Liver (tissue), 7 donors: ENCODE measurements at regions not wholly inside any gene's neighbourhood (a gene's known extent, or its start where the extent isn't known, plus 50 kb on each side); places are given as distances from the start of the nearest gene placed in this dataset.

ENCODE experiments used
- DNase-seq: peaks from one replicate; pipeline ENCODE4 v3.0.0-alpha.2; 2017; ENCODE audit warnings: low spot score
- H3K27ac ChIP-seq, 2 donors: one replicate each; pipeline ENCODE4 v1.7.0; 2013; ENCODE audit warnings: inconsistent platforms in 2 of 2, low read length in 2 of 2, control low read depth in 1 of 2, low read depth in 1 of 2, mild to moderate bottlenecking in 1 of 2
- H3K27me3 ChIP-seq, 4 donors: one replicate each; pipeline versions ENCODE4 v1.6.1 to v1.7.0; 2013; ENCODE audit warnings: low read length in 3 of 4, inconsistent platforms in 1 of 4, mild to moderate bottlenecking in 1 of 4, moderate library complexity in 1 of 4; ENCODE audit not compliant: control insufficient read depth in 4 of 4, insufficient read depth in 4 of 4
- H3K36me3 ChIP-seq, 4 donors: one replicate each; pipeline versions ENCODE4 v1.6.1 to v1.7.0; 2013; ENCODE audit warnings: low read length in 3 of 4, mild to moderate bottlenecking in 3 of 4, low read depth in 1 of 4, moderate library complexity in 1 of 4; ENCODE audit not compliant: control insufficient read depth in 4 of 4, insufficient read depth in 3 of 4
- H3K4me1 ChIP-seq, 4 donors: one replicate each; pipeline versions ENCODE4 v1.6.1 to v1.7.0; 2013; ENCODE audit warnings: low read length in 3 of 4, mild to moderate bottlenecking in 3 of 4, moderate library complexity in 1 of 4; ENCODE audit not compliant: control insufficient read depth in 4 of 4, insufficient read depth in 4 of 4
- H3K4me3 ChIP-seq, 3 donors: one replicate each; pipeline versions ENCODE4 v1.6.1 to v1.7.0; 2013; ENCODE audit warnings: low read length in 3 of 3, control low read depth in 1 of 3, low read depth in 1 of 3, mild to moderate bottlenecking in 1 of 3
- H3K9ac ChIP-seq, 2 donors: one replicate each; pipeline ENCODE4 v1.7.0; 2013; ENCODE audit warnings: low read length in 2 of 2, mild to moderate bottlenecking in 2 of 2, moderate library complexity in 2 of 2, control low read depth in 1 of 2, low read depth in 1 of 2
- H3K9me3 ChIP-seq, 4 donors: one replicate each; pipeline versions ENCODE4 v1.6.1 to v1.7.0; 2013; ENCODE audit warnings: low read length in 3 of 4; ENCODE audit not compliant: control insufficient read depth in 4 of 4
- EGR1 ChIP-seq, 2 donors: IDR thresholded peaks; 2 replicates each; pipeline ENCODE4 v1.6.1; 2016 to 2018; ENCODE audit warnings: antibody characterized with exemption in 2 of 2, low read depth in 2 of 2
- FOXA1 ChIP-seq: IDR thresholded peaks from 2 replicates; pipeline ENCODE4 v1.6.1; 2016; ENCODE audit warnings: antibody characterized with exemption
- FOXA2 ChIP-seq: IDR thresholded peaks from 2 replicates; pipeline ENCODE4 v1.6.1; 2016; ENCODE audit warnings: antibody characterized with exemption
- GABPA ChIP-seq, 2 donors: IDR thresholded peaks in 1 of 2; conservative IDR thresholded peaks in 1 of 2; 2 replicates each; pipeline ENCODE4 v1.6.1; 2016; ENCODE audit warnings: antibody characterized with exemption in 2 of 2, mild to moderate bottlenecking in 1 of 2, moderate library complexity in 1 of 2
- HNF4A ChIP-seq, 2 donors: conservative IDR thresholded peaks; 2 replicates each; pipeline ENCODE4 v1.6.1; 2016; ENCODE audit warnings: antibody characterized with exemption in 2 of 2, mild to moderate bottlenecking in 2 of 2
- HNF4G ChIP-seq: IDR thresholded peaks from 2 replicates; pipeline ENCODE4 v1.6.1; 2016; ENCODE audit warnings: antibody characterized with exemption
- JUND ChIP-seq, 2 donors: IDR thresholded peaks; 2 replicates each; pipeline ENCODE4 v1.6.1; 2016; ENCODE audit warnings: antibody characterized with exemption in 2 of 2
- MAX ChIP-seq: IDR thresholded peaks from 2 replicates; pipeline ENCODE4 v1.6.1; 2016; ENCODE audit warnings: antibody characterized with exemption
- NR2F2 ChIP-seq: IDR thresholded peaks from 2 replicates; pipeline ENCODE4 v1.6.1; 2016; ENCODE audit warnings: antibody characterized with exemption
- RAD21 ChIP-seq, 2 donors: IDR thresholded peaks; 2 replicates each; pipeline ENCODE4 v1.6.1; 2016; ENCODE audit warnings: antibody characterized with exemption in 2 of 2, mild to moderate bottlenecking in 2 of 2
- RXRA ChIP-seq, 2 donors: IDR thresholded peaks; 2 replicates each; pipeline ENCODE4 v1.6.1; 2017 to 2018; ENCODE audit warnings: antibody characterized with exemption in 2 of 2, mild to moderate bottlenecking in 1 of 2
- SP1 ChIP-seq: IDR thresholded peaks from 2 replicates; pipeline ENCODE4 v1.6.1; 2018; ENCODE audit warnings: antibody characterized with exemption, mild to moderate bottlenecking
- YY1 ChIP-seq: IDR thresholded peaks from 2 replicates; pipeline ENCODE4 v1.6.1; 2016; ENCODE audit warnings: antibody characterized with exemption, mild to moderate bottlenecking
- WGBS: extraction: QIAGEN DNeasy Blood & Tissue Kit; methylation state at CpG from one replicate; pipeline ENCODE4 v1.1.7; 2013; 5-methylcytosine and 5-hydroxymethylcytosine counted together
- TF ChIP-seq, protein P1 (sequence below): IDR thresholded peaks from 2 replicates; pipeline ENCODE4 v1.6.1; 2016; ENCODE audit warnings: antibody characterized with exemption
- TF ChIP-seq, protein P2 (sequence below): IDR thresholded peaks from 2 replicates; pipeline ENCODE4 v1.6.1; 2016; ENCODE audit warnings: antibody characterized with exemption, mild to moderate bottlenecking
- donor health status: healthy.
- donor health status: healthy.
- donor health status: healthy.
- donor health status: healthy.

- TF ChIP-seq SP1 (no peak), YY1 (no peak), RAD21 (IDR thresholded peaks at IDR 0.05) (no peak), FOXA2 (no peak), RXRA (IDR thresholded peaks at IDR 0.05) (no peak), EGR1 (IDR thresholded peaks at IDR 0.05; ENCODE audit: low read depth in 2 of 2) (no peak), JUND (IDR thresholded peaks at IDR 0.05) (no peak), HNF4A (conservative IDR thresholded peaks at IDR 0.05) (no peak), MAX (no peak)
Measured at GRCh38 chr13:84959818-84960217, 839.4 kb downstream of the SLITRK6 start (continued).

DNA sequence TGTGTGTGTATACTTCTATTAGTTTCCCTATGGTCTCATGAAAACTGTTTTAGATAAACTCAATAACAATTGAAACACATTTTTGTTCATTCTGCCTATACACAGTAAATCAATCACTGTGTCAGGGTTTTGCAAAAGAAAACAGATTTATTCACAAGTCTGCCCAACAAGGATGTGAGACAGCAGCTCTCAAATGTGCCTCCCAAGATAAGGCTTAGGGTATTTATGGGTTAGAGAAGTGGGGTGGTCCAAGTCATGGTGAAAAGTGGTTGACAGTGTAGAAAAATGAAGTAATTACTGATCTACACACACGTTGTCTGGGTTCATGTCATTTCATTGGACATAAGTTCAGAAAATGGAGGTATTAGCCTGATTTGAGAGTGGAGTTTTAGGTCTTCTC lies 844.6 kb downstream of the SLITRK6 start:
- TF ChIP-seq FOXA1 (no peak), JUND (IDR thresholded peaks at IDR 0.05) (no peak), RXRA (IDR thresholded peaks at IDR 0.05) (no peak), FOXA2 (no peak), GABPA (IDR thresholded peaks at IDR 0.05 in 1 of 2, conservative IDR thresholded peaks at IDR 0.05 in 1 of 2) (no peak), NR2F2 (no peak), HNF4A (conservative IDR thresholded peaks at IDR 0.05) (no peak), MAX (no peak), RAD21 (IDR thresholded peaks at IDR 0.05) (no peak), HNF4G (no peak), SP1 (no peak), YY1 (no peak)
- TF ChIP-seq, protein P1, sequence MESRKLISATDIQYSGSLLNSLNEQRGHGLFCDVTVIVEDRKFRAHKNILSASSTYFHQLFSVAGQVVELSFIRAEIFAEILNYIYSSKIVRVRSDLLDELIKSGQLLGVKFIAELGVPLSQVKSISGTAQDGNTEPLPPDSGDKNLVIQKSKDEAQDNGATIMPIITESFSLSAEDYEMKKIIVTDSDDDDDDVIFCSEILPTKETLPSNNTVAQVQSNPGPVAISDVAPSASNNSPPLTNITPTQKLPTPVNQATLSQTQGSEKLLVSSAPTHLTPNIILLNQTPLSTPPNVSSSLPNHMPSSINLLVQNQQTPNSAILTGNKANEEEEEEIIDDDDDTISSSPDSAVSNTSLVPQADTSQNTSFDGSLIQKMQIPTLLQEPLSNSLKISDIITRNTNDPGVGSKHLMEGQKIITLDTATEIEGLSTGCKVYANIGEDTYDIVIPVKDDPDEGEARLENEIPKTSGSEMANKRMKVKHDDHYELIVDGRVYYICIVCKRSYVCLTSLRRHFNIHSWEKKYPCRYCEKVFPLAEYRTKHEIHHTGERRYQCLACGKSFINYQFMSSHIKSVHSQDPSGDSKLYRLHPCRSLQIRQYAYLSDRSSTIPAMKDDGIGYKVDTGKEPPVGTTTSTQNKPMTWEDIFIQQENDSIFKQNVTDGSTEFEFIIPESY = no peak
- TF ChIP-seq, protein P2, sequence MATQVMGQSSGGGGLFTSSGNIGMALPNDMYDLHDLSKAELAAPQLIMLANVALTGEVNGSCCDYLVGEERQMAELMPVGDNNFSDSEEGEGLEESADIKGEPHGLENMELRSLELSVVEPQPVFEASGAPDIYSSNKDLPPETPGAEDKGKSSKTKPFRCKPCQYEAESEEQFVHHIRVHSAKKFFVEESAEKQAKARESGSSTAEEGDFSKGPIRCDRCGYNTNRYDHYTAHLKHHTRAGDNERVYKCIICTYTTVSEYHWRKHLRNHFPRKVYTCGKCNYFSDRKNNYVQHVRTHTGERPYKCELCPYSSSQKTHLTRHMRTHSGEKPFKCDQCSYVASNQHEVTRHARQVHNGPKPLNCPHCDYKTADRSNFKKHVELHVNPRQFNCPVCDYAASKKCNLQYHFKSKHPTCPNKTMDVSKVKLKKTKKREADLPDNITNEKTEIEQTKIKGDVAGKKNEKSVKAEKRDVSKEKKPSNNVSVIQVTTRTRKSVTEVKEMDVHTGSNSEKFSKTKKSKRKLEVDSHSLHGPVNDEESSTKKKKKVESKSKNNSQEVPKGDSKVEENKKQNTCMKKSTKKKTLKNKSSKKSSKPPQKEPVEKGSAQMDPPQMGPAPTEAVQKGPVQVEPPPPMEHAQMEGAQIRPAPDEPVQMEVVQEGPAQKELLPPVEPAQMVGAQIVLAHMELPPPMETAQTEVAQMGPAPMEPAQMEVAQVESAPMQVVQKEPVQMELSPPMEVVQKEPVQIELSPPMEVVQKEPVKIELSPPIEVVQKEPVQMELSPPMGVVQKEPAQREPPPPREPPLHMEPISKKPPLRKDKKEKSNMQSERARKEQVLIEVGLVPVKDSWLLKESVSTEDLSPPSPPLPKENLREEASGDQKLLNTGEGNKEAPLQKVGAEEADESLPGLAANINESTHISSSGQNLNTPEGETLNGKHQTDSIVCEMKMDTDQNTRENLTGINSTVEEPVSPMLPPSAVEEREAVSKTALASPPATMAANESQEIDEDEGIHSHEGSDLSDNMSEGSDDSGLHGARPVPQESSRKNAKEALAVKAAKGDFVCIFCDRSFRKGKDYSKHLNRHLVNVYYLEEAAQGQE = no peak
- DNase-seq = no peak
- no peak overlapping the region for H3K4me3 ChIP-seq
- no peaks in the 10 kb centered on the region for H3K9me3 ChIP-seq
- H3K9ac ChIP-seq = no peak overlapping the region
- 55% methylated on average over 1 of the region's 1 CpG for WGBS
- H3K36me3 ChIP-seq = no peaks in the 10 kb centered on the region
- no peaks in the 10 kb centered on the region for H3K4me1 ChIP-seq
- H3K27ac ChIP-seq = no peak overlapping the region
- no peaks in the 10 kb centered on the region for H3K27me3 ChIP-seq

DNA sequence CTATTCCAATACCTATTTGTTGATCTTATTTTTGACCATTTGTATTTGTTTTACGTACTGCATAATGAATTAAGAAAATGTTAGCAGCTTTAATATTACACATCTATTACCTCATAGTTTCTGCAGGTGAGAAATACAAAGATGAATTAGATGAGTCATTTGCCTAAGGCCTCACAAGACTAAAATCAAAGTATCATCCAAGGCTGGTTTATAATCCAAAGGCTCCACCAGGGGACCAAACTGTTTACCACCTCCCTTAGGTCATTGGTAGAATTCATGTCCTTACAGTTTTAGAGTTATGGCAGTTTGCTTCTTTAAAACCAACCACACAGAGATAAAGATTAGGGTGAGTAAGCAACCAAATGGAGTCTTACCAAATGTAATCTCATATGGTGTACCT lies 848.1 kb downstream of the SLITRK6 start:
- TF ChIP-seq JUND (IDR thresholded peaks at IDR 0.05) = no peak
- no peak for TF ChIP-seq FOXA1
- TF ChIP-seq FOXA2 = no peak
- TF ChIP-seq SP1 = no peak
- TF ChIP-seq YY1 = no peak
- no peak for TF ChIP-seq RXRA (IDR thresholded peaks at IDR 0.05)
- Histone ChIP-seq H3K9ac (no peak overlapping the region), H3K27me3 (no peaks in the 10 kb centered on the region), H3K9me3 (peaks cover 0 to 4% (median 1%) of the 10 kb centered on the region in 4 donors), H3K4me1 (no peaks in the 10 kb centered on the region), H3K4me3 (no peak overlapping the region), H3K36me3 (no peaks in the 10 kb centered on the region), H3K27ac (no peak overlapping the region)
- 84% methylated on average over 1 of the region's 1 CpG for WGBS
- DNase-seq = no peak
